Neuronal stem cell (in vitro differentiated cells): ENCODE measurements at regions not wholly inside any gene's neighbourhood (a gene's known extent, or its start where the extent isn't known, plus 50 kb on each side); places are given as distances from the start of the nearest gene placed in this dataset.

Experiments
- DNase-seq: peaks from one replicate; pipeline ENCODE4 v3.0.0-alpha.2; 2013; ENCODE audit warnings: low spot score
- H2AFZ ChIP-seq: one replicate; pipeline ENCODE4 v1.6.1; 2013; ENCODE audit warnings: mild to moderate bottlenecking, low read length, inconsistent platforms
- H2AK5ac ChIP-seq: 2 replicates; pipeline ENCODE4 v1.6.1; 2013; ENCODE audit warnings: low read depth, mild to moderate bottlenecking, inconsistent platforms, low read length, moderate library complexity, mixed read lengths
- H2BK120ac ChIP-seq: 2 replicates; pipeline ENCODE4 v1.6.1; 2013; ENCODE audit warnings: low read depth, mild to moderate bottlenecking, inconsistent platforms, low read length, moderate library complexity, mixed read lengths
- H2BK12ac ChIP-seq: one replicate; pipeline ENCODE4 v1.6.1; 2013; ENCODE audit warnings: low read length, inconsistent platforms
- H2BK15ac ChIP-seq: 2 replicates; pipeline ENCODE4 v1.6.1; 2013; ENCODE audit warnings: mild to moderate bottlenecking, low read length, inconsistent platforms, mixed read lengths
- H2BK5ac ChIP-seq: one replicate; pipeline ENCODE4 v1.6.1; 2013; ENCODE audit warnings: inconsistent platforms, mild to moderate bottlenecking, low read length, moderate library complexity
- H3K14ac ChIP-seq: one replicate; pipeline ENCODE4 v1.6.1; 2013; ENCODE audit warnings: low read length, inconsistent platforms
- H3K18ac ChIP-seq: 2 replicates; pipeline ENCODE4 v1.6.1; 2013; ENCODE audit warnings: low read length, inconsistent platforms
- H3K23ac ChIP-seq: 2 replicates; pipeline ENCODE4 v1.6.1; 2013; ENCODE audit warnings: low read depth, mild to moderate bottlenecking, mixed read lengths, low read length, inconsistent platforms; ENCODE audit not compliant: poor library complexity
- H3K27ac ChIP-seq: replicated peaks from 3 replicates; pipeline ENCODE4 v1.5.1; 2013; ENCODE audit warnings: low read length, inconsistent platforms
- H3K27me3 ChIP-seq, 3 experiments: 2 replicates each; pipeline ENCODE4 v1.6.1; 2013; ENCODE audit warnings: low read length in 3 of 3, mild to moderate bottlenecking in 2 of 3, inconsistent platforms in 1 of 3, low read depth in 1 of 3, mixed read lengths in 1 of 3, moderate library complexity in 1 of 3; ENCODE audit not compliant: control insufficient read depth in 3 of 3, insufficient read depth in 3 of 3
- H3K36me3 ChIP-seq, 2 donors: replicated peaks in 1 of 2; 2 replicates each; pipeline ENCODE4 v1.6.1; 2013; ENCODE audit warnings: low read length in 2 of 2; ENCODE audit not compliant: control insufficient read depth in 2 of 2, insufficient read depth in 2 of 2
- H3K4ac ChIP-seq: 2 replicates; pipeline ENCODE4 v1.6.1; 2013; ENCODE audit warnings: inconsistent platforms, mild to moderate bottlenecking, low read length, moderate library complexity
- H3K4me1 ChIP-seq, 2 donors: 1 replicate in 1 of 2; 2 replicates in 1 of 2; pipeline ENCODE4 v1.6.1; 2013; ENCODE audit warnings: low read length in 2 of 2, low read depth in 1 of 2; ENCODE audit not compliant: control insufficient read depth in 2 of 2, insufficient read depth in 1 of 2
- H3K4me2 ChIP-seq: one replicate; pipeline ENCODE4 v1.6.1; 2013; ENCODE audit warnings: mild to moderate bottlenecking, low read length, inconsistent platforms; ENCODE audit not compliant: insufficient read depth, poor library complexity, severe bottlenecking
- H3K4me3 ChIP-seq, 2 donors: 2 replicates each; pipeline ENCODE4 v1.5.1; 2013; ENCODE audit warnings: low read length in 2 of 2, mild to moderate bottlenecking in 2 of 2, inconsistent platforms in 1 of 2, moderate library complexity in 1 of 2
- H3K79me1 ChIP-seq: one replicate; pipeline ENCODE4 v1.6.1; 2013; ENCODE audit warnings: low read depth, mild to moderate bottlenecking, inconsistent platforms, low read length, moderate library complexity
- H3K9ac ChIP-seq: one replicate; pipeline ENCODE4 v1.6.1; 2013; ENCODE audit warnings: mild to moderate bottlenecking, low read depth, low read length, inconsistent platforms; ENCODE audit not compliant: poor library complexity
- H3K9me3 ChIP-seq, 2 donors: replicated peaks in 1 of 2; 2 replicates each; pipeline versions ENCODE3 to v1.6.1; 2013; ENCODE audit warnings: low read length in 2 of 2, mild to moderate bottlenecking in 2 of 2, inconsistent platforms in 1 of 2, low read depth in 1 of 2, mixed read lengths in 1 of 2, moderate library complexity in 1 of 2; ENCODE audit not compliant: control insufficient read depth in 2 of 2, insufficient read depth in 1 of 2
- H4K8ac ChIP-seq: one replicate; pipeline ENCODE4 v1.6.1; 2013; ENCODE audit warnings: low read depth, mild to moderate bottlenecking, inconsistent platforms, low read length, moderate library complexity
- H4K91ac ChIP-seq: one replicate; pipeline ENCODE4 v1.6.1; 2013; ENCODE audit warnings: low read length, low read depth, mild to moderate bottlenecking, inconsistent platforms; ENCODE audit not compliant: poor library complexity
- WGBS, 2 donors: extraction: QIAGEN DNeasy Blood & Tissue Kit; methylation state at CpG; one replicate each; pipeline ENCODE4 v1.1.7; 2013; ENCODE audit warnings: missing lambda C conversion rate in 2 of 2, mixed read lengths in 1 of 2; ENCODE audit not compliant: insufficient read length in 2 of 2, insufficient replicate concordance in 1 of 2; ENCODE audit errors: extremely low coverage in 2 of 2; 5-methylcytosine and 5-hydroxymethylcytosine counted together

- no peaks in the 10 kb centered on the region for H3K9me3 ChIP-seq
- no peak overlapping the region for H4K91ac ChIP-seq
- no peaks in the 10 kb centered on the region for H3K79me1 ChIP-seq
- H3K4me2 ChIP-seq, result no peak overlapping the region
- no peak overlapping the region for H2AK5ac ChIP-seq
- no peak for DNase-seq
- no peak overlapping the region for H2BK12ac ChIP-seq
- no peak overlapping the region for H2BK15ac ChIP-seq
- H3K27me3 ChIP-seq, result no peaks in the 10 kb centered on the region
- H3K4me3 ChIP-seq, result no peak overlapping the region
- WGBS, 2 donors, result no CpG with 5 or more reads among the region's 5 CpGs
- no peak overlapping the region for H3K14ac ChIP-seq
- no peak overlapping the region for H2BK120ac ChIP-seq
- H2AFZ ChIP-seq, result no peak overlapping the region
- H3K27ac ChIP-seq, result no peak overlapping the region
- no peak overlapping the region for H3K18ac ChIP-seq
- H3K23ac ChIP-seq, result no peak overlapping the region
- no peak overlapping the region for H3K4ac ChIP-seq
- no peaks in the 10 kb centered on the region for H3K4me1 ChIP-seq
- no peak overlapping the region for H4K8ac ChIP-seq
- no peak overlapping the region for H3K9ac ChIP-seq
- no peaks in the 10 kb centered on the region for H3K36me3 ChIP-seq
- H2BK5ac ChIP-seq, result no peak overlapping the region
These were observed 313.1 kb upstream of the ANXA10 start for GRCh38 chr4:167779280-167779679.

GRCh38 chr4:167779864-167780263 lies 312.5 kb upstream of the ANXA10 start:
- Histone ChIP-seq H4K91ac (no peak overlapping the region), H3K79me1 (no peaks in the 10 kb centered on the region), H2BK15ac (no peak overlapping the region), H2AK5ac (no peak overlapping the region), H3K27me3 (no peaks in the 10 kb centered on the region), H2BK120ac (no peak overlapping the region), H3K14ac (no peak overlapping the region), H3K9ac (no peak overlapping the region), H3K4me2 (no peak overlapping the region), H2BK5ac (no peak overlapping the region), H3K4ac (no peak overlapping the region), H3K23ac (no peak overlapping the region), H4K8ac (no peak overlapping the region), H3K4me3 (no peak overlapping the region), H3K18ac (no peak overlapping the region), H2BK12ac (no peak overlapping the region), H3K4me1 (peaks cover 0 to 2% of the 10 kb centered on the region in 2 donors), H3K9me3 (no peaks in the 10 kb centered on the region), H3K36me3 (no peaks in the 10 kb centered on the region), H3K27ac (no peak overlapping the region), H2AFZ (no peak overlapping the region)
- DNase-seq, result no peak
- WGBS, 2 donors, result no CpG with 5 or more reads among the region's 5 CpGs

GRCh38 chr4:167784826-167785225 lies 307.5 kb upstream of the ANXA10 start:
- no peak overlapping the region for H2BK5ac ChIP-seq
- H3K4me2 ChIP-seq, result no peak overlapping the region
- H4K8ac ChIP-seq, result no peak overlapping the region
- no peaks in the 10 kb centered on the region for H3K27me3 ChIP-seq
- H3K4me1 ChIP-seq, result peaks cover 3 to 5% of the 10 kb centered on the region in 2 donors
- H3K18ac ChIP-seq, result no peak overlapping the region
- no peaks in the 10 kb centered on the region for H3K79me1 ChIP-seq
- no peak overlapping the region for H2BK12ac ChIP-seq
- no peaks in the 10 kb centered on the region for H3K9me3 ChIP-seq
- no peak overlapping the region for H3K27ac ChIP-seq
- H2AFZ ChIP-seq, result no peak overlapping the region
- H3K9ac ChIP-seq, result no peak overlapping the region
- no peak overlapping the region for H2AK5ac ChIP-seq
- H2BK15ac ChIP-seq, result no peak overlapping the region
- WGBS, 2 donors, result no CpG with 5 or more reads among the region's 2 CpGs
- H3K14ac ChIP-seq, result no peak overlapping the region
- H4K91ac ChIP-seq, result no peak overlapping the region
- no peak for DNase-seq
- no peaks in the 10 kb centered on the region for H3K36me3 ChIP-seq
- no peak overlapping the region for H3K23ac ChIP-seq
- H3K4ac ChIP-seq, result no peak overlapping the region
- no peak overlapping the region for H3K4me3 ChIP-seq
- no peak overlapping the region for H2BK120ac ChIP-seq

GRCh38 chr4:167785523-167785922 lies 306.8 kb upstream of the ANXA10 start:
- Histone ChIP-seq H3K27me3 (no peaks in the 10 kb centered on the region), H2BK5ac (no peak overlapping the region), H3K23ac (no peak overlapping the region), H2AK5ac (no peak overlapping the region), H3K36me3 (no peaks in the 10 kb centered on the region), H3K79me1 (no peaks in the 10 kb centered on the region), H2BK15ac (no peak overlapping the region), H3K4me3 (no peak overlapping the region), H3K27ac (no peak overlapping the region), H3K4ac (no peak overlapping the region), H2BK12ac (no peak overlapping the region), H3K9ac (no peak overlapping the region), H2AFZ (no peak overlapping the region), H2BK120ac (no peak overlapping the region), H4K91ac (no peak overlapping the region), H3K4me1 (peaks cover 3 to 5% of the 10 kb centered on the region in 2 donors), H3K9me3 (no peaks in the 10 kb centered on the region), H3K14ac (no peak overlapping the region), H3K18ac (no peak overlapping the region), H4K8ac (no peak overlapping the region), H3K4me2 (no peak overlapping the region)
- DNase-seq, result no peak
- WGBS, 2 donors, result no CpG with 5 or more reads among the region's 1 CpG
